ENCODE measurements at regions not wholly inside any gene's neighbourhood (a gene's known extent, or its start where the extent isn't known, plus 50 kb on each side); places are given as distances from the start of the nearest gene placed in this dataset.

GRCh38 chr21:22941779-22942490 is 1943.7 kb downstream of the NCAM2 start:
- no peak overlapping the region for H3K27ac ChIP-seq
- no peaks in the 10 kb centered on the region for H3K27me3 ChIP-seq
- H3K36me3 ChIP-seq, result no peaks in the 10 kb centered on the region
- TF ChIP-seq POLR2AphosphoS5 (IDR thresholded peaks at IDR 0.05) (no peak), CTCF (IDR thresholded peaks at IDR 0.05) (no peak), POLR2A (IDR thresholded peaks at IDR 0.05) (no peak)
- no peaks in the 10 kb centered on the region for H3K9me3 ChIP-seq
- no peaks in the 10 kb centered on the region for H3K4me1 ChIP-seq
- no peak for DNase-seq (ENCODE audit: low spot score in 2 of 2)
- H3K4me3 ChIP-seq, result no peak overlapping the region
- intact Hi-C loops (cut with DNase I; ENCODE audit: low total_unique reads), result no loop called here

GRCh38 chr21:22955559-22955958 is 1957.3 kb downstream of the NCAM2 start:
- DNase-seq (ENCODE audit: low spot score in 2 of 2), result no peak
- no peak overlapping the region for H3K27ac ChIP-seq
- no peak overlapping the region for H3K4me3 ChIP-seq
- intact Hi-C loops (cut with DNase I; ENCODE audit: low total_unique reads), result no loop called here
- H3K9me3 ChIP-seq, result no peaks in the 10 kb centered on the region
- no peaks in the 10 kb centered on the region for H3K27me3 ChIP-seq
- TF ChIP-seq POLR2AphosphoS5 (IDR thresholded peaks at IDR 0.05), result no peak
- TF ChIP-seq CTCF (IDR thresholded peaks at IDR 0.05), result no peak
- no peak for TF ChIP-seq POLR2A (IDR thresholded peaks at IDR 0.05)
- H3K36me3 ChIP-seq, result no peaks in the 10 kb centered on the region
- H3K4me1 ChIP-seq, result no peaks in the 10 kb centered on the region

DNA sequence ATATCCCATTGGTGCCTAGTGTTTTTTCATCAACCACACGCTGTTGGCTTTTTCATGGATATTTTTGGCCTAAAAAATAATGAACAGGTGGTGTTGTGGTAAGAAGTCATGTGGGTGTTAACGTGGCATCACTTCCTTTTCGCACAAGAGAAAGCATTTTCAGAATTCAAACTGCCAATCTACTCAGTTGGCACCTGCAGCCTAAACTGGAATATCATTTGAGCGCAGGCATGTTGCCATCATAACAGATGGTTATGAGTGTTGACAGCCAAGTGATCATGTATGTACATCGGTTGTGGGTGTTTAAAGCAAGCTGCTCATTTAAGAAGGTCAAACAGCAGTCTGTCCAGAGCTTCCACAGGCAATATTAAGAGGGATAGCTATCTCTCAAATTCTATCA is 1963.0 kb downstream of the NCAM2 start:
- no peak for TF ChIP-seq CTCF (IDR thresholded peaks at IDR 0.05)
- TF ChIP-seq POLR2AphosphoS5 (IDR thresholded peaks at IDR 0.05), result no peak
- TF ChIP-seq POLR2A (IDR thresholded peaks at IDR 0.05), result no peak
- intact Hi-C loops (cut with DNase I; ENCODE audit: low total_unique reads), result no loop called here

DNA sequence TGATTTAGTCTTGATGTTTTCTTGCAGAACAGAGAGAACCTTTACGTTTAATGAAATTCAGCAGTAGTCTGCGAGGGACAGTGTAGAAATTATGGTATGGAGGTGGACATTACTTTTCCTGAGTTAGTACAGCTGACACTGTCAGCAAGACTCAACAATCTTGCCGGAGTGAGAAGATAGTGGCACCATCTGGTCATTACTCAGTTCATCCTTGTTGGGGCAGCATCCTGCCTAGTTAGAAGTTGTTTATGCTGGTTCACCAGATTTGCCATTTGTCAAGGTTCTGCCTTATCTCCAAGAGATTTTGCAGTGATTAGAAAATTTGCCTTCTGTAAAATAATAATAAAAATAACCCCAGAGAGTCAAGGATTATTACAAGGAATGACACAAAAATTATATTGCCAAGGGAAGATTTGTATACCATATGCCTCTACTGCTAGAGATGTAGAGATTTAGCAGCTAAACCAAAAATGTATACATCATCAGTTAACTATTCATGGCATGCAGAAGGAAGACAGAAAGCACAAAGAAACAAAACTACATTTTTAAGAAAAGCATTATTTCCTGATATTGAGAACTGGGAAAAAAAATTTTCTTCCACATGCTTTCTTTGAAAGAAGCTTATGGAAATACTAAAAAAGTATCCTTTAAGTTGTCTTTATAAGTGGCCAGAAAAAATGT is 1967.4 kb downstream of the NCAM2 start:
- no peaks in the 10 kb centered on the region for H3K4me1 ChIP-seq
- no peak for DNase-seq (ENCODE audit: low spot score in 2 of 2)
- no peaks in the 10 kb centered on the region for H3K36me3 ChIP-seq
- intact Hi-C loops (cut with DNase I; ENCODE audit: low total_unique reads), result no loop called here
- TF ChIP-seq POLR2A (IDR thresholded peaks at IDR 0.05), result no peak
- no peak for TF ChIP-seq CTCF (IDR thresholded peaks at IDR 0.05)
- no peak for TF ChIP-seq POLR2AphosphoS5 (IDR thresholded peaks at IDR 0.05)
- no peak overlapping the region for H3K27ac ChIP-seq
- H3K9me3 ChIP-seq, result no peaks in the 10 kb centered on the region
- no peak overlapping the region for H3K4me3 ChIP-seq
- no peaks in the 10 kb centered on the region for H3K27me3 ChIP-seq

More for the DNA sequence above, 1963.0 kb downstream of the NCAM2 start:
- Histone ChIP-seq H3K36me3 (no peaks in the 10 kb centered on the region), H3K4me1 (no peaks in the 10 kb centered on the region), H3K27ac (no peak overlapping the region), H3K4me3 (no peak overlapping the region), H3K27me3 (no peaks in the 10 kb centered on the region), H3K9me3 (no peaks in the 10 kb centered on the region)
- DNase-seq (ENCODE audit: low spot score in 2 of 2), result no peak

DNA sequence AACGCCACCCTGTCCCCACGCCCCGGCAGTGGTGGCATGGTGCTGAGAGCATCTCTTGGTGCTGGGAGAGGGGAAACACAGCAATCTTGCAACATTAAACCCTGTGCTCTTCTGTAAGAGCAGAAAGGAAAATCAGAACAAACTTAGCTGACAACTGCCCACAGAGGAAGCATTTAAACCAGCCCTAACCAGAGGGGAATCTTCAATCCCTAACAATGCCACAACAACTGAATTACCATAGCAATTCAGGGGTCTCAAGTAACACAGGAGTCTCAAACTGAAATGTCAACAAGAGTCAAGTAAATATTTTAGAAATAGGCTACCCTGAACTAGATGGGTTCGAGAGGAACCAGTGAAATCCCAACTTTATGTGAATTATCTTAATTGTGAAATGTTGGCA is 1983.6 kb downstream of the NCAM2 start:
- no peak for DNase-seq (ENCODE audit: low spot score in 2 of 2)
- Histone ChIP-seq H3K27ac (no peak overlapping the region), H3K36me3 (no peaks in the 10 kb centered on the region), H3K4me3 (no peak overlapping the region), H3K27me3 (no peaks in the 10 kb centered on the region), H3K9me3 (no peaks in the 10 kb centered on the region), H3K4me1 (no peaks in the 10 kb centered on the region)
- intact Hi-C loops (cut with DNase I; ENCODE audit: low total_unique reads), result loop anchor here (10.0 kb wide), 1 partner anchor 1153 kb away; no protein-coding TSS in a partner anchor
- TF ChIP-seq CTCF (IDR thresholded peaks at IDR 0.05) (no peak), POLR2A (IDR thresholded peaks at IDR 0.05) (no peak), POLR2AphosphoS5 (IDR thresholded peaks at IDR 0.05) (no peak)

Data from breast epithelium (tissue), 4 donors.